Muscle of back (tissue), 3 donors: ENCODE measurements at regions not wholly inside any gene's neighbourhood (a gene's known extent, or its start where the extent isn't known, plus 50 kb on each side); places are given as distances from the start of the nearest gene placed in this dataset.
A peak's percentile ranks its signal among the peaks of the same experiment; 100 is the strongest.
"Not testable (repeated sequence)": the region's sequence is repeated elsewhere in the genome, so short reads cannot be mapped to it uniquely, and the experiment has no call there.

Experiments used
- DNase-seq, 3 donors: peaks; one replicate each; pipeline versions ENCODE4 v3.0.0 to v3.0.0-alpha.2; 2013

DNA sequence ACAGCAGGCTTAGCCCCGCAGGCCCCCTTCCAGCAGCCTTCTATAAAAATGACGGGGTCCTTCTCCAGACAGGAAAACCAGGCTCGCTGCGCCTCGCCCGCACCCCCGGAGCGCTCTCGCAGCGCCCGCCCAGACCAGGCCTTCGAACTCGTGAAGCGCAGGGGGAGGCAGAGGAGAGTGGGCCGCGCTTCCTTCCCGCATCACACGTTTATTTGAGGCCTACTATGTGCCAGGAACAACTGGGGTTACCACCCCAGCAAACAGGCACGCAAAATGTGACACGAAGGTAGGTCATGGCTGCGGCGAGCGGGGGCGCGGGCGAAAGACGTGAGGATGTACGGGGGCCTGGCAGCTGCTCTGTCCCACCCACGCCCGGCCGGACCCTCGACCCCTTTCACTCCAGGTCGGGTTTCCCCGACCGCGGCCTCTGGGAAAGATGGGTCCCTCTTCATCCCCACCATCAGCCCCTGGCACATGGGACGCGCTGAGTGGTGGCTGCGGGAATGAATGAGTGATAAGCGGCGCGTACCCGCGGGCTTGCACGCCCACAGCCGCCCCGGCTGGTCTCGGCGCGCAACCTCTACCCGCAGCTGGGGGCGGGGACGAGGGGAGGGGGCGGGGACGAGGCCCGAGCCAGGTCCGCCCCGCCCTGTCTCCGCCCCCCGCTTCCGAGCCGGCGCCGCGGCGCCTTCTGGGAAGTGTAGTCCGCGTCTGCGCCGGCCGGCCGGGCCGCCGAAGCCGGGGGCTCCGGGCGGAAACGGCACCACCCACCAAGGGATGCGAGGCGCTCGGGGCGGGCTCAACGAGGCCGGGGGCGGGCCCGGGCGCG, 59.1 kb downstream of the ZNF467 start:
- DNase-seq: peak; percentile 91 to 95 (median 93)

DNA sequence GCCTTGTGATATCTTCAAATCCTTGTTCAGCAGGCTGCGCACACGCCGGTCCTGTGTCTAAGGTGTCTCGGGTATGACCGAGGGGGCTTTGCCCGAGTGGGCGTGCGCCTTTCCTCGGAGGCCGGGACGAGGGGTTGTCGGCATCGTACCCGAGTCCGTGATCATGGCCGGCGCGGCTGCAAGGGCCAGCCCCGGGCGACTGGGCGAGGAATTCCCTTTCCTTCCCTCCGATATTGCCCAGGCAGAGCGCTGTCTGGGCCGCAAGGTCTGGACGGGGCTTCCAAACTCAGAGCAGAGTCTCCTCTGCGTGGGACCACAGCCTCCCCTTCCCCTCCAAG, 59.7 kb downstream of the ZNF467 start:
- no peak for DNase-seq

DNA sequence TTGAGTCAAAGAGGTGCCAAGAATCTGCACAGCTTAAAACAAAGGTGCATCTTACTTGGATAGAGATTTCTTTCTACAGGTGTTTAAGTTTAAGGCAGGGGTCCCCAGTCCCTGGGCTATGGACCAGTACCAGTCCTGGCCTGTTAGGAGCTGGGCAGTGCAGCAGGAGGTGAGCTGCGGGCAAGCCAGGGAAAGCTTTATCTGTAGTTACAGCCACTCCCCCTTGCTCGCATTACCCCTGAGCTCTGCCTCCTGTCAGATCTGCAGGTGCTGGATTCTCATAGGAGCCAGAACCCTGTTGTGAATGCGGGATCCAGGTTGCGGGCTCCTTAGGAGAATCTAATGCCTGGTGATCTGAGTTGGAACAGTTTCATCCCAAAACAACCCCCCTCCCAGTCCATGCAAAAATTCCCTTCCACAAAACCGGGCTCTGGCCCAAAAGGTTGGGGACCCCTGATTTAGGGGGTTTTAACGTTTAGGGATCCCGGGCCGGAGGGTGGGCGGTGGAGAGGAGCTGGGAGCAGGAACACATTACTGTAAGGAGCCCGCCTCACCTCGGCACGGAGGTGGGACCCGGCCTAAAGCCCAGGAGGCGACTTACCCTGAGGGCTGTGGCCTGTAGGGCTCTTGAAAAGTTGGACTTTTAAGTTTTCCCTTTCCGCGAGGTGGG, 60.2 kb downstream of the ZNF467 start:
- no peak for DNase-seq

DNA sequence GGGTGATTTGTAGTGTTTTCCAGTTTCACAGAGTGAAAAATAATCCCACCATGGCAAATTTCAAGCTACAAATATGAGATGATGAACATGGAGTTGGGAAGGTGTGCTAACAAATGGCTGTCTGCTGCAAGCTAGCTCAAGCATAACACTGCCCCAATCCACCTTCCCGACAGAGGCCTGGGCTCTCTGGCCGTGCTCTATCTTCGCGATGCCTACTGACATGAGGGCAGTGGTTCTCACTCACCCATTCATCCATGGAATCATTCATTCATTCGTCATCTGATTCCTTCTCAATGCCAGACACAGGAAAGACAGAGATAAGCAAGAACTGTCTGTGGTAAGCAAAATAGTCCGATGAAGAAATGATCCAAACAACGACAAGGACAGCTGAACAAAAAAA, 65.4 kb downstream of the ZNF467 start:
- no peak for DNase-seq

DNA sequence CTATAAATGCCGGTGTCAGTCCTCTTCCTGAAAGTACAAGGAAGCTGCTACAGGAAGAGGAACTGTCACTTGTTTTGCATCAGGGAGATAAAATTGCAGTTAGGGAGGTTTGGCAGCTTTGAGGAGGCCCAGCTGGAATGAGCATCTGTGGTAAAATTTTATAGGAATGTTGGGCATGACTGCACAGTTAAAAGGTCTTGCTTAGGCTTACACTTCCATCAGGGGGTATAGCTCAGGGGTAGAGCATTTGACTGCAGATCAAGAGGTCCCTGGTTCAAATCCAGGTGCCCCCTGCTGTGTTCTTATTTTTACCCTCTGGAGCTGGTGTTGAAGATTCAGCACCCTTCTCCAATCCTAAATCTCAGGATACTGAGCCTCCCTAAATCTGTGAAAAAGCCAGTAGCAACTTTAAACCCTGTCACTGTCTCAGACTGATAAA, 65.9 kb downstream of the ZNF467 start:
- no peak for DNase-seq

DNA sequence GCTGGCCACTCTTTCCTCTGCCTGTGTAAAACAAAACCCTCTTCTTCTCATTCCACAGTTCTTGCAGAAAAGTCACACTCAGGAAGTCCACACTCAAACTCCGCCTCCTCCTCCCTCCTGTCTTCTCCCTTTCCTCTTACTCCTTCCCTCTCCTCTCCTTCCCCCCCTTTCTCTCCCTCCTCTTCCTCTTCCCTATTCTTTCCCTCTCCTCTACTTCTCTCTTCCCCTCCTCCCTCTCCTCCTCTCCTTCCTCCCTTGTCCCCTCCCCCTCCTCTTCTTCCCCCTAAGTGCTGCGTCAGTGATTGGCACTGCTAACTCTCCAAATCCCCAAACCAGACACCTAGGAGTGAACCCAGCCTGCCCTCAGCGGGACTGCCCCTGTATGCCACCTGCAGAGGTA, 67.0 kb downstream of the ZNF467 start:
- DNase-seq: no peak

DNA sequence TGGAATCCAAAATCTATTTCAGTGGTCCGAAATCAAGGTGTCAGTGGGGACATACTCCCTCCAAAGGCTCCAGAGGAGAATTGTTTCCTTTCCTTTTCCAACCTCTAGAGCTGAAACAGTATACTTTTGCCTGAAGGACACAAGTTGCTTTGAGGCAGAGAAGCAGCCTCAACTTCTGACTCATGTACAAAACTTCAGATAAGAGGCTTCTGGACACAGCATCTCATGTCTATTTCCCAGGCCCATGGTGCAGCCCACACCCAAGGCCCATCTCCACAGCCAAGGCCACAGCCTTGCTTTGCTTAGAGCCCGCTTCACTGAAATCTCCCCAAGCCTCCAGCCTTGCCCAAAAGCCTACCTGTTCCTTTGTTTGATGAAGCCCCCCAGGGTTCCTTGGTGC, 68.9 kb downstream of the ZNF467 start:
- no peak for DNase-seq

DNA sequence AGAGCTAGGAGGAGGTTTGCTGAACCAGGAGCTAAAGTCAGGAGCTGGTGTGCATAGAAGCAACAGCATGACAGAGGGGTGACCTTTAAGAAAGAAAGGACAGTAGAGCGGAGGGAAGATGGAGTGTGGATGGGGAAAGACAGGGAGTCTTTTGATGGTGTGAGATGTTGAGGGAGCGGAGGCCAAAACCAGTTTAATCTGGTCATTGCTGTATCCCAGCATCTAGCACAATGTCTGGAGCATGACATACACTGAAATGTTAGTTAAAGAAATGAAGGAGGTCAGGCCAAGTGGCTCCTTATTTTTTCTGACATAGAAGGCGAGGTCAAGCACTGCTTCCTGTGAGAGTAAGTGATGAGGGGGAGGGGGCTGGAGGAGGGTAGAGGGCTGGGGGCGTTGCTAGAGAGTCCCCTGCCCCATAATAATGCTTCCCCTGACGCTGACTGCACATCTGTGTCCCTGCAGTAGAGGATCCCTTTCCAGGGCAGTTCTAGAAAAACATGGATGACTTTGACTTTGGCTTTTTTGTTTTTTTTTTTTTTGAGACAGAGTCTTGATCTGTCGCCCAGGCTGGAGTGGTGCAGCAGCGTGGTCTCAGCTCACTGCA, 70.2 kb downstream of the ZNF467 start:
- no peak for DNase-seq

DNA sequence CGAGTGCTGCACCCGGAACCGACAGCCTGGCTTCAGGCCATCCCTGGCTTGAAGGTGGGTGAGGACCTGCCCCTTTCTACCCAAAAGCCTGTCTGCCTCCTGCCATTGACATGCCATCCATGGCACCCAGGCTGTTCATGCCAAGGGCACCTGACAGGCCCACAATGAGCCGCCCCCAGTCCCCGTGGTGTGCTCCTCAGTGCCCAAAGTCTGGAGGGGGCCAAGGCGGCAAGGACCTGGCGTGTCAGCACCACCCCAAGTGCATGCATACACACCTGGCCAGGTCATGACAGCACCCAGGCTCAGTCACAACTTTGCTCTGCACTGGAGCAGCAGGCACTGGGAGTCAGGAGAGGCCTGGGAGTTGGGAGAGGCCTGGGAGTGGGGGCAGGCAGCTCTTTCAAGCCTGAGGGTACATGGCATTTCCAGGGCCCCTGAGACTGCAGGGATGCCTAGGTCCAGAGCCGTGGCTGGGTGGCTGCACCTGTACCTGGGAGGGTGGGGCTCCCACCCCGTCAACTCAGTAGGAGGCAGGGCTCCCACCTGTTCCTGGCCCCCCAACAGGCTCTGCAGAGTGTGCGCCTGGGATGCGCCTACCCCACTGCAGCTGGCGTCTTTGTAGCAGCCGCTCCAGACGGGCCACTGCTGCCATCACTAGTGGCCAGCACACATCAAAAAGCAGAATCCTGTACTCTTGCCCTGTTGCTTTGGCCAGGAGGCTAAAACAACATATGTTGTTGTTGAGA, 71.7 kb downstream of the ZNF467 start:
- DNase-seq: no peak

DNA sequence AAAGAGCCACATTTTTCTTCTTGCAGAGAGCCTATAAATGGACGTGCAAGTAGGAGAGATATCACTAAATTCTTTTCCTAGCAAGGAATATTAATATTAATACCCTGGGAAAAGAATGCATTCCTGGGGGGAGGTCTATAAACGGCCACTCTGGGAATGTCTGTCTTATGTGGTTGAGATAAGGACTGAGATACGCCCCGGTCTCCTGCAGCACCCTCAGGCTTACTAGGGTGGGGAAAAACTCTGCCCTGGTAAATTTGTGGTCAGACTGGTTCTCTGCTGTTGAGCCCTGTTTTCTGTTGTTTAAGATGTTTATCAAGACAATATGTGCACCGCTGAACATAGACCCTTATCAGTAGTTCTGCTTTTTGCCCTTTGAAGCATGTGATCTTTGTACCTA, 75.6 kb downstream of the ZNF467 start:
- DNase-seq: not testable (repeated sequence)

DNA sequence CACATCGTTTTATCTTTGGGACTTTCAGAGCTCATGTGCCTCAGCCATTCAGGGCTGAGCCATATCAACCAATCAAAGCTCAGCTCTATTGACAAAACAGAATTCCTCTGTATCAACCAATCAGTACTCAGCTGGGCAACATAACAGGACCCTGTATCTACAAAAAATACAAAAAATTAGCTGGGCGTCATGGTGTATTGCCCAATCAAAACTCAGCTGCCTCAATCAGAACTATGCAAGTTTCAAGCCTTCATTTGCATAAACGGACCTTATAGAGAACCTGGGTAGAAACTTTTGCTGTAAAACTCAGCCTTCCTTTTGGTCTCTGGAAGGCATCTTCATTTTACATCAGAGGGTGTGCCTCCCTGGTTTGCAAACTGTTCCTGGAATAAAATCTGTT, 77.1 kb downstream of the ZNF467 start:
- DNase-seq: no peak

DNA sequence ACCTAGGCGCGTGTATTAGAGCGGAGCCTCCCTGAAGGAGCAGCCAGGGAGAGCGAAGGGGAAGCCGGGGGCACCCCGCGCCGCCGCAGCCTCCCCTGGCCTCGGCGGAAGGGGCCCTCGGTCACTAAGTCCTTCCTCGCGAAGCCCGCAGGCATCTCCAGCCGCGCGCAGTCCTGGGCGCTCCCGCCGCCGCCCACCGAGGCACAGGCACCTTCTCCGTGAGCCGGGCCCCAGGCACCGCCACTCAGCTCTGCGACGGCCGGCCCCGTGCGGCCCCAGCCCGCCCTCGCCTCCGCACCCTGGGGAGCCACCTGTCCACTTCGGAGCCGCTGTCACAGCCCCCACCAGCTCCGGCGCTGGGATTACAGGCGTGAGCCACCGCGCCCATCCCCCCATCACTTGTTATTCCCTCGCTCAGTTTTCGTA, 80.8 kb downstream of the ZNF467 start:
- DNase-seq: no peak

DNA sequence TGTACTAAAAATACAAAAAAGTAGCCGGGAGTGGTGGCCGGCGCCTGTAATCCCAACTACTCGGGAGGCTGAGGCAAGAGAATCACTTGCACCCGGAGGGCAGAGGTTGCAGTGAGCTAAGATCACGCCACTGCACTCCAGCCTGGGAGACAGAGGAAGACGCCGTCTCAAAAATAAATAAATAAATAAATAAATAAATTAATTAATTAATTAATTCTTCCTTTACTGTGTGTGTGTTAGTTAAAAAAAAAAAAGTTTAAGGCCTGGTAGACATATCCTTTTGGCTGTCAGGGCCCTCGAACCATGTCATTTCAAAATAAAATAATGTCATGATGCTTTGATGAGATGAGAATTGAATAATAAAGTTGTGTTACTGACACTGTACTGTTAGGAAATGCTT, 81.3 kb downstream of the ZNF467 start:
- no peak for DNase-seq

DNA sequence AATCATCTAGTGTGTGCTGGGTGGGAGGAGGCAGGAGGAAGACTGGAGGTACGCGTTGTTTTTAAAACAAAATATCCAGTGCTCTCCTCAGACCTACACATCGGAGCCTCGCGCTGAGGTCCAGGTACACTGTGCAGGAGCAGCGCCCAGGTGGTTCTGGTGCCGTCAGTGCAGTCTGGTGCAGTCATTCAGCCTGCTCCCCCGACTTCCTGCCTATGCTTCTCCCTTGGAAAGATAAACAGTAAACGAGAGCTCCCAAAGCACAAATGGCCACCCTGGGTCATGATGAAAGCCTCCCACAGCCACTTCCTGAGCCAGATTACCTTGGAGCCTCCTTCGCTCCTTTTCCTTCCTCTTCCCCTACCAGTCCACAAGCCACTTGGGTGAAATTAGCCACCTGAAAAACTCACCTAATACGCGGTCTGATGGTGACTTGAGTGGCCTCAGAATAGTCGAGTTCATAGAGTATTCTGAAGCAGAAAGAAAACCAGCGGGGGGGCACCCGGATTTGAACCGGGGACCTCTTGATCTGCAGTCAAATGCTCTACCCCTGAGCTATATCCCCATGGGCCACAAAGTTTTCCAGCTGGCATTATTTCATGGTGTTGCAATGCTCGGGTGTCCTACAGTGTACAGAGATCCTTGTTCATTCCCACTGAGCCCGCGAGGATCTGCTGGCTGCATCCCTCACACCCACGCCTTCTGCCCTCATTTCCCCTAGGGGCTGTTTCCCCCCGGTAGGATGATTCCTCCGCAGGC, 82.5 kb downstream of the ZNF467 start:
- peak in 2 of 3 donors; percentile 32 to 41 for DNase-seq

DNA sequence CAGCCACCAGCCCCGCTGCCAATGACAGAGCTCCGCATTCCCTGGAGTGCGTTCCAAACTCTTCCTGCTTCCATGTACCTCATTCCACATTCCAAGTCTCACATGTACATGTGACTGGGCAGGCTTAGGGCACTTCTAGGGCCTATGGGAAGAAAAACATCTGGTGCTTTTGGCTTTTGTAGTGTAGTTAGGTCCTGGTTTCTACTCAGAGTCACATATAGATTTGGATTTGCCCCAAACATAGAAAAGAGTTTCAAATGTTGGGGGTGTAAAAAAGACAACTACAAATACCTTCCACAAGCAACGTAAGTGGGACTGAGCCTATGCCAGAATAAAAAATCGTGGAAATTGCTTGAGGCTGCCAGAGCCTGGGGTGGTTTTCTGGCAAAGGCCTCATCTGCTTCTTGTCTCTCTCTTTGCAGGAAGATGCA, 84.1 kb downstream of the ZNF467 start:
- peak in 1 of 3 donors; percentile 39 for DNase-seq

DNA sequence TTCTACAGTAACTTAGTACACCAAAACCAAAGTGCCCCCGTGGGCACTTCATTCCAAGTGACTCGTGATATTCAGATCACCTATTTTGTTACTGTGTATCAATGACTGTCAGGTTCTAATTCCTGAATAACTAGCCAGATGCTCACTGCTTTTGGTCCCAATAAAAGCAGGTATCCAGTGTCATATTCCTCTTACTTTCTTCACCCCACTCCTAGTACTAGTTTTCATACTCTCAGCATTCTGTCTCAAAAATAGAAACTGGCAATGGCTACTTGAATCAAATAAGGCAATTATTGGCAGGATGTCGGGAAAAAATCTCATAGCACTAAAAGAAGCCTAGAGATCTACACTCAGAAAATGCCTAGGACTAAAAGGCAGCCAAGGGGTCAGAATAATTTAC, 84.6 kb downstream of the ZNF467 start:
- DNase-seq: no peak

DNA sequence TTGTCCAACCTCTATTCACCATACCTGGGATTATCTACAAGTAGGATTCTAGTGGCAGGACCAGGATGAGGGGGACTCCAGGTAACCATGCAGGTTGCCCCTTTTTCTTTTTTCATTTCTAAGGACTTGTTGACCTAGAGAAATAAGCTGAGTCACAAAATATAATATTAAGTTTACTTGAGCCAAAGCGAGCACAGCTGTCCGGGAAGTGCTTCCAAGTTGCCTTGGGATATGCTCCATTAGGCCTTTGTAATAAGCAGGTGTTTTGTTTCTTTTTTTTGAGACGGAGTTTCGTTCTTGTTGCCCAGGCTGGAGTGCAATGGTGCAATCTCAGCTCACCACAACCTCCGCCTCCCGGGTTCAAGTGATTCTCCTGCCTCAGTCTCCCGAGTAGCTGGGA, 85.6 kb downstream of the ZNF467 start:
- DNase-seq: peak in 2 of 3 donors; percentile 23 to 53

DNA sequence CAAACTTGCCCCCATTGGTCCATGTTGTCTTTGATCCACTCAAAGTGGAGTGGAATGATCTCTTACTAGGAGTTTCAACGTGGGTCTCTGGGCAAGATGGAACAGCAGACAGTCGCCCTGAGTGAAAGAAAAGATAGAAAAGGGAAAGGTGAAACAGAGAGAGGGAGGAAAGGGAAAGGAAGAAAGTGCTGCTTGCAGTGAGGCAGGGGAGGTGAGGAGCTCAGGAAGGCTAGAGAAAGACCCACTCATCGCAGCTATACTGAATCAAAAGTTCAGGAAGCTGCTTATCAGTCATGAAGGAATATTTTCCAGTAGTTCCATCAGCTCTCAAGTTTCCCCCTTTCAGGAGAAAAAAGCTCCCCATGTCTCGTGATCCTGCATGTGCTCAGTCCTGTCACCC, 86.9 kb downstream of the ZNF467 start:
- no peak for DNase-seq

DNA sequence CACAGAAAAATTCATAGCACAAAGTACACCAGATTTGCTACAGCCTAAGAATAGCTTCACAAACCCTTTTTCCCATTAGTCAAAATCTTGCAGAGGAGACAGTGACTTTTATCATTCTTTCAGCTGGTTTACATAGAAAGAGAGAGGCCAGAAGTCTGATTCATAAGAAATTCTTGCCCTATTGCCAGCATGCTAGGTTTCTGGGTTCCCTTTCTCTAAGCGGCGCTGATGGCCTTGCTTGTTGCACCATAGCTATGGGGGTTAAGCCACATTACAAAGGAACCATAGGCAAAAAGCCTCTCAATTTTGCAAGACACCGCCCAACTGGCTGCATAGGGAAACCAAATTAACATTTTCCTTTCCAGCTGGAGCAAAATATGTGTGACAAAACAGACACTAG, 87.4 kb downstream of the ZNF467 start:
- DNase-seq: peak in 1 of 3 donors; percentile 45

DNA sequence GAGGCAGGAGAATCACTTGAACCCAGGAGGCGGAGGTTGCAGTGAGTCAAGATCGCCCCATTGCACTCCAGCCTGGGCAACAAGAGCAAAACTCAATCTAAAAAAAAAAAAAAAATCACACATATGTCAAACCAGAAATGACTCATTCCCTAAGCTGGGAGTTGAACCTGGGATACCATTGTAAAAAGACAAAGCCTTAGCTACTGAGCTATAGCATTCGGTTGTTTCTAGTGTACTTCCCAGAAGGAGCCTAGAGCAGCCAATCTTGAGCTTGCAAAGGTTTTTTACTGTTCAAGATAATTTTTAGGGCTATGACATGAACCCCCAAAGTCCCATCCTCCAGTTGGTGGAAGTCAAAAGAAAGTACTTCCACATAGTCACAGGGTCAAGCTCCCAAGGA, 87.9 kb downstream of the ZNF467 start:
- DNase-seq: no peak

DNA sequence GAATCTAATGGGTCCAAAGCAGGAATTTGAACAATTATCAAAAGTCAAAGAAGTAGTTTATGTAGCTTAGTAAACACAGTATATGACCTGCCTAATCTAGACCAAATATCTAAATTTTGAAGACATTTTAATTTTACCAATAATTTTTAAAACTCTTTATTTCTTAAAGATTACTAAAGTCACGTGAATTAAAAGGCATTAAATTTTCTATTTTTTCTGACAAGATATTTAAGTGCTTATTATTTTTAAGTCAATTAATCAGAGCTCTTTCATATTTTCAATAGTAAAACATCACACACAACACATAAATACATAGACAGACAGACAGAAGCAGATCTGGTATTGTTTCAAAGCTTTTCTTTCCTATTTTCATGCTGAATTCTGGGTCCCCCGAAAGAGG, 89.5 kb downstream of the ZNF467 start:
- no peak for DNase-seq

DNA sequence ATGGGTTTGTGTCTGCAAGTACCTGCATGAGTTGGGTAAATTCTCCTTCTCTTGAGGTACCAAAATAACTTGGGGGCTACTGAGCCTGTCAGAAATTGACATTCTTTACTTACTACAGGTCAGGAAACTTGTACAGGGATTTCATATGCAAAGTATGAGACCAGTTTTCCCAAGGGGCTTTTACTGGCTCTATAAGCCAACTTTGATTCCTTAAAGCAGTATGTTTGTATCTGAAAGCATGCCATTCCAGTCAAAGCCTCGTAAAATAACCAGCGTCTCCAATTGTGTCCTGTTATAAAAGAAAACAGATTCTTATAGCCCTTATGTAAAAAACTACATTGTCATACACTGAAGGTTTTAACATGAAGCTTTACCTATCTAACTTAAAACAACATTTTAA, 90.2 kb downstream of the ZNF467 start:
- no peak for DNase-seq
